ENCODE measurements at regions not wholly inside any gene's neighbourhood (a gene's known extent, or its start where the extent isn't known, plus 50 kb on each side); places are given as distances from the start of the nearest gene placed in this dataset.

DNA sequence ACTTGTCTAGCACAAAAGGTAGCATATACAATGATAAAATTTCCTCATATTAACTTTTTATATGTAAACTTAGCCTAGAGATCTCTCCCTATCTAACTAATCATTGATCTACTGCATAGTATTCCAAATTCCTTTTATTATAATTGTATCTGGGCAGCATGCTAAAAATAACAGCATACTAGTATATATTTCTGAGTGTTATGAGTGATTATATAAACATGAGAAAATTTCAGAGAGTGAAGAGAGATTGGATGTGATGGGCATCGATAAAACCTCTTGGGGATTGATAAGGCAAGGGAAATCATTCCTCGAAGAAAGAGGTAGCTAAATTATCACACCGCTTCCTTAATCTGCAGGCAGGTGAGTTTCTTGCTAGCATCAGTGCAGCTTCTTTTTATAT, 158.2 kb downstream of the HMHB1 start:
- 96% methylated on average over 3 of the region's 3 CpGs for WGBS (ENCODE audit: insufficient coverage)
- no peak overlapping the region for H3K4me3 ChIP-seq (ENCODE audit: control extremely low read depth in 1 of 5, extremely low read depth in 1 of 5, insufficient read depth in 1 of 5, low read depth in 2 of 5, low read length in 4 of 5)
- H3K9me3 ChIP-seq (ENCODE audit: control extremely low read depth in 1 of 3, control insufficient read depth in 2 of 3, insufficient read depth in 1 of 3, low read length in 2 of 3) = no peaks in the 10 kb centered on the region
- H3K27me3 Mint-ChIP-seq = peaks cover 7% of the 10 kb centered on the region
- peaks cover 13% of the 10 kb centered on the region for H3K4me1 Mint-ChIP-seq
- H3K9ac ChIP-seq (ENCODE audit: low read length) = no peak overlapping the region
- H3K9me3 Mint-ChIP-seq (ENCODE audit: insufficient read depth) = no peaks in the 10 kb centered on the region
- no peak for ATAC-seq (ENCODE audit: low read depth)
- peaks cover 0 to 5% of the 10 kb centered on the region in 2 donors for H3K4me1 ChIP-seq (ENCODE audit: control insufficient read depth in 2 of 2, insufficient read depth in 2 of 2, low read length in 2 of 2)
- H3K4me2 ChIP-seq (replicated peaks; ENCODE audit: low read depth, low read length, poor library complexity, severe bottlenecking) = no peak overlapping the region
- TF ChIP-seq, protein P1, sequence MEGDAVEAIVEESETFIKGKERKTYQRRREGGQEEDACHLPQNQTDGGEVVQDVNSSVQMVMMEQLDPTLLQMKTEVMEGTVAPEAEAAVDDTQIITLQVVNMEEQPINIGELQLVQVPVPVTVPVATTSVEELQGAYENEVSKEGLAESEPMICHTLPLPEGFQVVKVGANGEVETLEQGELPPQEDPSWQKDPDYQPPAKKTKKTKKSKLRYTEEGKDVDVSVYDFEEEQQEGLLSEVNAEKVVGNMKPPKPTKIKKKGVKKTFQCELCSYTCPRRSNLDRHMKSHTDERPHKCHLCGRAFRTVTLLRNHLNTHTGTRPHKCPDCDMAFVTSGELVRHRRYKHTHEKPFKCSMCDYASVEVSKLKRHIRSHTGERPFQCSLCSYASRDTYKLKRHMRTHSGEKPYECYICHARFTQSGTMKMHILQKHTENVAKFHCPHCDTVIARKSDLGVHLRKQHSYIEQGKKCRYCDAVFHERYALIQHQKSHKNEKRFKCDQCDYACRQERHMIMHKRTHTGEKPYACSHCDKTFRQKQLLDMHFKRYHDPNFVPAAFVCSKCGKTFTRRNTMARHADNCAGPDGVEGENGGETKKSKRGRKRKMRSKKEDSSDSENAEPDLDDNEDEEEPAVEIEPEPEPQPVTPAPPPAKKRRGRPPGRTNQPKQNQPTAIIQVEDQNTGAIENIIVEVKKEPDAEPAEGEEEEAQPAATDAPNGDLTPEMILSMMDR (IDR thresholded peaks at IDR 0.05) = no peak
- TF ChIP-seq EZH2 (IDR thresholded peaks at IDR 0.05; ENCODE audit: borderline replicate concordance, insufficient read depth, low read depth, low read length, poor library complexity, severe bottlenecking) = no peak
- intact Hi-C loops (cut with micrococcal nuclease) = no loop called here
- no peaks in the 10 kb centered on the region for H3K36me3 ChIP-seq (replicated peaks in 1 of 2; ENCODE audit: control extremely low read depth in 1 of 2, control insufficient read depth in 1 of 2, extremely low read depth in 1 of 2, insufficient read depth in 2 of 2, low read length in 1 of 2)
- H3K27me3 ChIP-seq (replicated peaks in 1 of 4; ENCODE audit: control extremely low read depth in 1 of 4, control insufficient read depth in 3 of 4, insufficient read depth in 4 of 4, low read length in 3 of 4) = peaks cover 0 to 4% (median 0%) of the 10 kb centered on the region in 4 experiments
- POLR2A ChIA-PET = no interaction called here
- no peak overlapping the region for H2AFZ ChIP-seq (ENCODE audit: insufficient read depth, low read depth, low read length, poor library complexity, severe bottlenecking)
- no peak overlapping the region for H3K27ac ChIP-seq (ENCODE audit: low read length in 2 of 2)
- H3K4me3 Mint-ChIP-seq = no peak overlapping the region
- H4K20me1 ChIP-seq (ENCODE audit: control insufficient read depth, insufficient read depth, low read length, poor library complexity, severe bottlenecking) = no peaks in the 10 kb centered on the region
- CTCF ChIA-PET = no interaction called here
- H3K27ac Mint-ChIP-seq = no peak overlapping the region
- no peaks in the 10 kb centered on the region for H3K79me2 ChIP-seq (ENCODE audit: control insufficient read depth, insufficient read depth, low read length)
- no peak for DNase-seq

DNA sequence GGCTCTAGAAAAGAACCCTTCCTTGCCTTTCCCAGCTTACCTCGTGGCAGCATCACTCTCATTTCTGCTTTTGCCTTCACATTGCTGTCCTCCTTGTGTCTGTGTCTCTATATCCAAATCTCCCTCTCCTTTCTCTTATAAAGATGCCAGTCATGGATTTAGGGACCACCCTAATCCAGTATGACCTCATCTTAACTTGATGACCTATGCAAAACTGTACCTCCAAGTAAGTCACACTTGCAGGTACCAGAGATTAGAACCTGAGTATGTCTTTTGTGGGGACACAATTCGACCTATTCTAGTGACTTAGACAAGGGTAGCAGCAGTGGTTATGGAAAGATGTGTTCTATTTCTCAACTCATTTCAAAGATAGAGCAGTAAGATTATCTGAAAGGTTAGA, 160.1 kb downstream of the HMHB1 start:
- 53% methylated on average over 2 of the region's 2 CpGs for WGBS (ENCODE audit: insufficient coverage)
- H3K9ac ChIP-seq (ENCODE audit: low read length) = no peak overlapping the region
- no peak overlapping the region for H3K4me3 ChIP-seq (ENCODE audit: control extremely low read depth in 1 of 5, extremely low read depth in 1 of 5, insufficient read depth in 1 of 5, low read depth in 2 of 5, low read length in 4 of 5)
- no peaks in the 10 kb centered on the region for H4K20me1 ChIP-seq (ENCODE audit: control insufficient read depth, insufficient read depth, low read length, poor library complexity, severe bottlenecking)
- ATAC-seq (ENCODE audit: low read depth) (no peak), DNase-seq (no peak)
- H3K27me3 ChIP-seq (replicated peaks in 1 of 4; ENCODE audit: control extremely low read depth in 1 of 4, control insufficient read depth in 3 of 4, insufficient read depth in 4 of 4, low read length in 3 of 4) = peaks cover 0 to 4% (median 0%) of the 10 kb centered on the region in 4 experiments
- Mint-ChIP-seq H3K9me3 (ENCODE audit: insufficient read depth) (no peaks in the 10 kb centered on the region), H3K4me1 (peaks cover 13% of the 10 kb centered on the region), H3K27ac (no peak overlapping the region), H3K4me3 (no peak overlapping the region), H3K27me3 (peaks cover 7% of the 10 kb centered on the region)
- TF ChIP-seq, protein P1 (IDR thresholded peaks at IDR 0.05) = no peak
- no peak for TF ChIP-seq EZH2 (IDR thresholded peaks at IDR 0.05; ENCODE audit: borderline replicate concordance, insufficient read depth, low read depth, low read length, poor library complexity, severe bottlenecking)
- no peaks in the 10 kb centered on the region for H3K79me2 ChIP-seq (ENCODE audit: control insufficient read depth, insufficient read depth, low read length)
- no peaks in the 10 kb centered on the region for H3K9me3 ChIP-seq (ENCODE audit: control extremely low read depth in 1 of 3, control insufficient read depth in 2 of 3, insufficient read depth in 1 of 3, low read length in 2 of 3)
- ChIA-PET CTCF (no interaction called here), POLR2A (no interaction called here)
- peak overlapping the region; percentile 3 for H2AFZ ChIP-seq (ENCODE audit: insufficient read depth, low read depth, low read length, poor library complexity, severe bottlenecking)
- peaks cover 0 to 5% of the 10 kb centered on the region in 2 donors for H3K4me1 ChIP-seq (ENCODE audit: control insufficient read depth in 2 of 2, insufficient read depth in 2 of 2, low read length in 2 of 2)
- intact Hi-C loops (cut with micrococcal nuclease) = no loop called here
- H3K36me3 ChIP-seq (replicated peaks in 1 of 2; ENCODE audit: control extremely low read depth in 1 of 2, control insufficient read depth in 1 of 2, extremely low read depth in 1 of 2, insufficient read depth in 2 of 2, low read length in 1 of 2) = no peaks in the 10 kb centered on the region
- H3K4me2 ChIP-seq (replicated peaks; ENCODE audit: low read depth, low read length, poor library complexity, severe bottlenecking) = no peak overlapping the region
- no peak overlapping the region for H3K27ac ChIP-seq (ENCODE audit: low read length in 2 of 2)
